AG08396 (cell line): ENCODE measurements at regions not wholly inside any gene's neighbourhood (a gene's known extent, or its start where the extent isn't known, plus 50 kb on each side); places are given as distances from the start of the nearest gene placed in this dataset.

Experiments used
- DNase-seq: peaks from one replicate; pipeline ENCODE4 v3.0.0; 2012; ENCODE audit warnings: low spot score, mixed read lengths

GRCh38 chr1:29900712-29901111 lies 664.4 kb downstream of the PTPRU start:
- DNase-seq = no peak

- DNase-seq = no peak
Observed at GRCh38 chr1:29900104-29900679, 663.9 kb downstream of the PTPRU start.

- no peak for DNase-seq
Observed at GRCh38 chr1:29896791-29897714, 660.7 kb downstream of the PTPRU start.

- no peak for DNase-seq
Observed at GRCh38 chr1:29896300-29896699, 660.0 kb downstream of the PTPRU start.

GRCh38 chr1:29895201-29895600 lies 658.9 kb downstream of the PTPRU start:
- no peak for DNase-seq

- no peak for DNase-seq
Observed at GRCh38 chr1:29894311-29894710, 658.0 kb downstream of the PTPRU start.

GRCh38 chr1:29893806-29894205 lies 657.5 kb downstream of the PTPRU start:
- DNase-seq = no peak

- DNase-seq = no peak
Observed at GRCh38 chr1:29893046-29893723, 656.9 kb downstream of the PTPRU start.

- DNase-seq = no peak
Observed at GRCh38 chr1:29892247-29892646, 655.9 kb downstream of the PTPRU start.

- no peak for DNase-seq
Observed at GRCh38 chr1:29890201-29890959, 654.1 kb downstream of the PTPRU start.

GRCh38 chr1:29889776-29890175 lies 653.5 kb downstream of the PTPRU start:
- no peak for DNase-seq

GRCh38 chr1:29884740-29885139 lies 648.4 kb downstream of the PTPRU start:
- DNase-seq = no peak

GRCh38 chr1:29883986-29884385 lies 647.7 kb downstream of the PTPRU start:
- DNase-seq = no peak

GRCh38 chr1:29883411-29883832 lies 647.1 kb downstream of the PTPRU start:
- no peak for DNase-seq

GRCh38 chr1:29880556-29880955 lies 644.2 kb downstream of the PTPRU start:
- DNase-seq = no peak

- no peak for DNase-seq
Observed at GRCh38 chr1:29879217-29879616, 642.9 kb downstream of the PTPRU start.

GRCh38 chr1:29878501-29878900 lies 642.2 kb downstream of the PTPRU start:
- DNase-seq = no peak

- DNase-seq = no peak
Observed at GRCh38 chr1:29876902-29877301, 640.6 kb downstream of the PTPRU start.

- DNase-seq = no peak
Observed at GRCh38 chr1:29876441-29876840, 640.1 kb downstream of the PTPRU start.

- no peak for DNase-seq
Observed at GRCh38 chr1:29875557-29876028, 639.3 kb downstream of the PTPRU start.

- DNase-seq = no peak
Observed at GRCh38 chr1:29870621-29871020, 634.3 kb downstream of the PTPRU start.

- DNase-seq = no peak
Observed at GRCh38 chr1:29869802-29870201, 633.5 kb downstream of the PTPRU start.
